AG04450 (cell line): ENCODE measurements at regions not wholly inside any gene's neighbourhood (a gene's known extent, or its start where the extent isn't known, plus 50 kb on each side); places are given as distances from the start of the nearest gene placed in this dataset.

Experiments used
- CTCF ChIA-PET: fragments of 300-600, 350-600 bp; formaldehyde crosslinking; extraction: SDS; loops from one replicate; lab custom pipeline; 2022; ENCODE audit warnings: antibody characterized with exemption, inconsistent platforms; lab: Charles Lee
- POLR2A ChIA-PET: fragments of 350-600 bp; formaldehyde crosslinking; extraction: SDS; loops from one replicate; lab custom pipeline; 2021; ENCODE audit warnings: antibody characterized with exemption, inconsistent platforms; lab: Yijun Ruan, JAX
- DNase-seq: peaks from one replicate; pipeline ENCODE4 v3.0.0-alpha.2; 2011; ENCODE audit warnings: low read depth, low spot score
- H3K27ac ChIP-seq: one replicate; pipeline ENCODE4 v1.5.1; 2012; ENCODE audit warnings: low read depth, low read length, control low read depth
- H3K27me3 ChIP-seq: one replicate; pipeline ENCODE4 v1.6.0; 2012; ENCODE audit warnings: low read length; ENCODE audit not compliant: control insufficient read depth, insufficient read depth
- H3K4me3 ChIP-seq: 2 replicates; pipeline ENCODE4 v1.5.1; 2011; ENCODE audit warnings: mild to moderate bottlenecking, low read depth, low read length, control low read depth
- H3K9me3 ChIP-seq: 2 replicates; pipeline ENCODE4 v1.5.1; 2012; ENCODE audit warnings: low read length; ENCODE audit not compliant: control insufficient read depth, insufficient read depth
- TF ChIP-seq, protein P1 (sequence below): IDR thresholded peaks from 2 replicates; pipeline ENCODE4 v1.5.1; 2011; ENCODE audit warnings: low read depth, low read length, control low read depth, inconsistent platforms

GRCh38 chr2:217247476-217247875 is 387.6 kb upstream of the TNP1 start:
- H3K9me3 ChIP-seq = no peaks in the 10 kb centered on the region
- ChIA-PET CTCF (no interaction called here), POLR2A (interaction anchor here (0.7 kb wide), 1 partner anchor 9 kb away, joined by 3 read pairs; no protein-coding TSS in a partner anchor)
- no peaks in the 10 kb centered on the region for H3K27me3 ChIP-seq
- H3K4me3 ChIP-seq = no peak overlapping the region
- DNase-seq = no peak
- TF ChIP-seq, protein P1, sequence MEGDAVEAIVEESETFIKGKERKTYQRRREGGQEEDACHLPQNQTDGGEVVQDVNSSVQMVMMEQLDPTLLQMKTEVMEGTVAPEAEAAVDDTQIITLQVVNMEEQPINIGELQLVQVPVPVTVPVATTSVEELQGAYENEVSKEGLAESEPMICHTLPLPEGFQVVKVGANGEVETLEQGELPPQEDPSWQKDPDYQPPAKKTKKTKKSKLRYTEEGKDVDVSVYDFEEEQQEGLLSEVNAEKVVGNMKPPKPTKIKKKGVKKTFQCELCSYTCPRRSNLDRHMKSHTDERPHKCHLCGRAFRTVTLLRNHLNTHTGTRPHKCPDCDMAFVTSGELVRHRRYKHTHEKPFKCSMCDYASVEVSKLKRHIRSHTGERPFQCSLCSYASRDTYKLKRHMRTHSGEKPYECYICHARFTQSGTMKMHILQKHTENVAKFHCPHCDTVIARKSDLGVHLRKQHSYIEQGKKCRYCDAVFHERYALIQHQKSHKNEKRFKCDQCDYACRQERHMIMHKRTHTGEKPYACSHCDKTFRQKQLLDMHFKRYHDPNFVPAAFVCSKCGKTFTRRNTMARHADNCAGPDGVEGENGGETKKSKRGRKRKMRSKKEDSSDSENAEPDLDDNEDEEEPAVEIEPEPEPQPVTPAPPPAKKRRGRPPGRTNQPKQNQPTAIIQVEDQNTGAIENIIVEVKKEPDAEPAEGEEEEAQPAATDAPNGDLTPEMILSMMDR = no peak
- H3K27ac ChIP-seq = no peak overlapping the region

DNA sequence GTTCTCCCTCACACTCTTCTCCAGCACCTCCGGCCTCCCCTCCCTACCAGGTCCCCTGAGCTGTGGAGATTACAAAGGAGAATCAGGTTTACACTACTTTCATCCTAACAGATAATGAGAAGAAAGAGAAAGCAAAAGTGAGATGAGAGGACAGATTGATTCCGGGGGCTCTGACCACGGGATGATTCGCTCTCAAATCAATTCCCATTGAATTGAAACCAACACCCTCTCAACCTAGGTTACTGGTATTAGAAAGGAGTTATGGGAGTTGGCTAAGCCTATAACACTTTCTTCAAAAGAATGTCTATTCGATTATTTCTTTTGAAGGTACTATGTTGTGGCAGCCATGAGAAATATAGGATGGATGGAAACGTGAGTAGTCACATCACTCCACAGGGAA is 386.2 kb upstream of the TNP1 start:
- TF ChIP-seq, protein P1 = no peak
- Histone ChIP-seq H3K9me3 (no peaks in the 10 kb centered on the region), H3K27ac (no peak overlapping the region), H3K4me3 (no peak overlapping the region), H3K27me3 (no peaks in the 10 kb centered on the region)
- ChIA-PET CTCF (no interaction called here), POLR2A (no interaction called here)
- no peak for DNase-seq

- ChIA-PET POLR2A (no interaction called here), CTCF (interaction anchor here (1.0 kb wide), 1 partner anchor 11 kb away, joined by 3 read pairs; no protein-coding TSS in a partner anchor)
- no peak for DNase-seq
- no peaks in the 10 kb centered on the region for H3K9me3 ChIP-seq
- H3K27me3 ChIP-seq = no peaks in the 10 kb centered on the region
- TF ChIP-seq, protein P1 = no peak
- H3K4me3 ChIP-seq = no peak overlapping the region
- H3K27ac ChIP-seq = no peak overlapping the region
Observed at GRCh38 chr2:217244815-217245214, 385.0 kb upstream of the TNP1 start.

- no peak for DNase-seq
- no peak overlapping the region for H3K4me3 ChIP-seq
- TF ChIP-seq, protein P1 = no peak
- H3K27ac ChIP-seq = no peak overlapping the region
- H3K9me3 ChIP-seq = no peaks in the 10 kb centered on the region
- CTCF ChIA-PET = interaction anchor here (1.4 kb wide), 1 partner anchor 268 kb away, joined by 5 read pairs; no protein-coding TSS in a partner anchor
- H3K27me3 ChIP-seq = no peaks in the 10 kb centered on the region
- POLR2A ChIA-PET = no interaction called here
Observed at GRCh38 chr2:217242947-217243346, 383.1 kb upstream of the TNP1 start.

- H3K27ac ChIP-seq = peak overlapping the region; percentile 59
- H3K4me3 ChIP-seq = no peak overlapping the region
- no peaks in the 10 kb centered on the region for H3K27me3 ChIP-seq
- POLR2A ChIA-PET = interaction anchor here (0.5 to 1.3 kb wide), 3 partner anchors 46 to 130 kb away, joined by 3 to 6 read pairs (median 3); no protein-coding TSS in a partner anchor
- TF ChIP-seq, protein P1 = no peak
- CTCF ChIA-PET = interaction anchor here (0.5 to 2.2 kb wide), 7 partner anchors 65 to 1113 kb away, joined by 3 to 6 read pairs (median 4); partner anchors contain the start of gene IGFBP5
- H3K9me3 ChIP-seq = no peaks in the 10 kb centered on the region
- no peak for DNase-seq
Observed at GRCh38 chr2:217231724-217232123, 371.9 kb upstream of the TNP1 start.
